Fibroblast of villous mesenchyme (primary cell): ENCODE measurements at regions not wholly inside any gene's neighbourhood (a gene's known extent, or its start where the extent isn't known, plus 50 kb on each side); places are given as distances from the start of the nearest gene placed in this dataset.

Experiments
- DNase-seq: peaks from one replicate; pipeline ENCODE4 v3.0.0-alpha.2; 2010; ENCODE audit warnings: low read depth
- H3K4me3 ChIP-seq: 2 replicates; pipeline ENCODE4 v1.5.1; 2011; ENCODE audit warnings: low read depth, mild to moderate bottlenecking, low read length
- CTCF ChIP-seq: IDR thresholded peaks from 2 replicates; pipeline ENCODE4 v1.5.1; 2012; ENCODE audit warnings: low read depth, mild to moderate bottlenecking, low read length; ENCODE audit not compliant: insufficient read depth

GRCh38 chr12:75936515-75937440 lies 94.8 kb downstream of the PHLDA1 start:
- DNase-seq: no peak
- no peak for TF ChIP-seq CTCF
- no peak overlapping the region for H3K4me3 ChIP-seq

GRCh38 chr12:75935539-75936242 lies 95.9 kb downstream of the PHLDA1 start:
- no peak overlapping the region for H3K4me3 ChIP-seq
- DNase-seq: no peak
- TF ChIP-seq CTCF: no peak

GRCh38 chr12:75933101-75933500 lies 98.5 kb downstream of the PHLDA1 start:
- H3K4me3 ChIP-seq: no peak overlapping the region
- peak; percentile 87 for DNase-seq
- TF ChIP-seq CTCF: no peak

- no peak overlapping the region for H3K4me3 ChIP-seq
- no peak for DNase-seq
- no peak for TF ChIP-seq CTCF
Measured at GRCh38 chr12:75932241-75932640, 99.3 kb downstream of the PHLDA1 start.

GRCh38 chr12:75923964-75924666 lies 107.5 kb downstream of the PHLDA1 start:
- no peak for DNase-seq
- H3K4me3 ChIP-seq: no peak overlapping the region
- no peak for TF ChIP-seq CTCF

- DNase-seq: no peak
- no peak overlapping the region for H3K4me3 ChIP-seq
- TF ChIP-seq CTCF: no peak
Measured at GRCh38 chr12:75922944-75923642, 108.5 kb downstream of the PHLDA1 start.
